ENCODE measurements at regions not wholly inside any gene's neighbourhood (a gene's known extent, or its start where the extent isn't known, plus 50 kb on each side); places are given as distances from the start of the nearest gene placed in this dataset.

GRCh38 chr17:73962308-73962707 lies 241.2 kb upstream of the RPL38 start:
- TF ChIP-seq CTCF (IDR thresholded peaks at IDR 0.05) (no peak), POLR2A (IDR thresholded peaks at IDR 0.05) (no peak)

Data from uterus (tissue), 2 donors.